GM12878 (cell line): ENCODE measurements at regions not wholly inside any gene's neighbourhood (a gene's known extent, or its start where the extent isn't known, plus 50 kb on each side); places are given as distances from the start of the nearest gene placed in this dataset.

ENCODE experiments used
- ATAC-seq: fragments of 200-7000 bp; cut with Tn5 transposase; 3 replicates; pipeline ENCODE4 v1.9.1; 2020; ENCODE audit warnings: mild to moderate bottlenecking, moderate library complexity
- BruUV-seq: library from RNA; stranded (reverse); fragments of 400-500 nt; replicated peaks from 2 replicates; lab custom pipeline; 2021; lab: Mats Ljungman, UMichigan
- CTCF ChIA-PET: fragments of 300-600 bp; sonication (Branson Sonifier 250); formaldehyde crosslinking; extraction: SDS; loops from one replicate; lab custom pipeline; 2021; ENCODE audit warnings: inconsistent platforms; lab: Yijun Ruan, JAX
- POLR2A ChIA-PET: fragments of 350-600 bp; formaldehyde crosslinking; extraction: SDS; loops from one replicate; lab custom pipeline; 2021; ENCODE audit warnings: inconsistent platforms; lab: Charles Lee
- RAD21 ChIA-PET: fragments of 300-600 bp; sonication (Branson Sonifier 250); formaldehyde crosslinking; loops from one replicate; lab custom pipeline; 2023; ENCODE audit warnings: antibody characterized with exemption; ENCODE audit not compliant: unreplicated experiment; lab: Charles Lee
- SMC1A ChIA-PET: fragments of 300-600 bp; sonication (Branson Sonifier 250); formaldehyde crosslinking; loops from one replicate; lab custom pipeline; 2023; ENCODE audit not compliant: unreplicated experiment, uncharacterized antibody; lab: Charles Lee
- DNase-seq: peaks from one replicate; pipeline ENCODE4 v3.0.0-alpha.2; 2011; ENCODE audit warnings: low read depth, low spot score
- FAIRE-seq: peaks from 3 replicates; lab custom pipeline; 2011; peaks lifted over from hg19 to GRCh38; lab: Jason Lieb, UNC
- H2AFZ ChIP-seq: 2 replicates; pipeline ENCODE4 v1.6.0; 2011; ENCODE audit warnings: low read depth, low read length, control low read depth; ENCODE audit not compliant: control insufficient read depth
- H3K27ac ChIP-seq: 2 replicates; pipeline ENCODE4 v1.5.1; 2011; ENCODE audit warnings: control low read depth; ENCODE audit not compliant: control insufficient read depth, insufficient read depth
- H3K27me3 ChIP-seq, 2 experiments: replicated peaks in 1 of 2; 2 replicates each; pipeline versions ENCODE4 v1.6.0 to v1.6.1; 2011; ENCODE audit warnings: low read length in 1 of 2; ENCODE audit not compliant: control insufficient read depth in 2 of 2, insufficient read depth in 2 of 2
- H3K36me3 ChIP-seq, 2 experiments: 2 replicates each; pipeline ENCODE4 v1.5.1; 2011; ENCODE audit warnings: low read length in 1 of 2; ENCODE audit not compliant: control insufficient read depth in 2 of 2, insufficient read depth in 2 of 2
- H3K4me1 ChIP-seq: 2 replicates; pipeline ENCODE4 v1.6.1; 2011; ENCODE audit warnings: mild to moderate bottlenecking, low read length, moderate library complexity, mixed read lengths; ENCODE audit not compliant: control insufficient read depth, insufficient read depth
- H3K4me2 ChIP-seq: 2 replicates; pipeline ENCODE4 v1.6.0; 2011; ENCODE audit warnings: control low read depth; ENCODE audit not compliant: control insufficient read depth, insufficient read depth
- H3K4me3 ChIP-seq: fragments of 200-600 bp; sonication (generic); 2 replicates; pipeline ENCODE4 v1.5.1; 2016
- H3K79me2 ChIP-seq: 2 replicates; pipeline ENCODE4 v1.6.0; 2011; ENCODE audit warnings: low read length; ENCODE audit not compliant: control insufficient read depth, insufficient read depth
- H3K9ac ChIP-seq: 2 replicates; pipeline ENCODE4 v1.8.0; 2011; ENCODE audit warnings: low read length, control low read depth, mixed read lengths; ENCODE audit not compliant: control insufficient read depth, insufficient read depth
- H3K9me3 ChIP-seq: replicated peaks from 3 replicates; pipeline ENCODE4 v1.5.1; 2011; ENCODE audit warnings: mild to moderate bottlenecking, low read length; ENCODE audit not compliant: control insufficient read depth, insufficient read depth
- H4K20me1 ChIP-seq: 2 replicates; pipeline ENCODE4 v1.6.0; 2011; ENCODE audit not compliant: control insufficient read depth, insufficient read depth
- HDAC6 ChIP-seq: fragments of 200-600 bp; sonication (generic); IDR thresholded peaks from one replicate; pipeline ENCODE4 v1.8.0; 2017; ENCODE audit warnings: antibody characterized with exemption; ENCODE audit not compliant: unreplicated experiment
- IKZF1 ChIP-seq: fragments of 450-650 bp; conservative IDR thresholded peaks from 2 replicates; pipeline ENCODE4 v1.6.1; 2017; ENCODE audit warnings: antibody characterized with exemption, mild to moderate bottlenecking
- MTA2 ChIP-seq: fragments of 450-650 bp; IDR thresholded peaks from 2 replicates; pipeline ENCODE4 v1.6.1; 2016; ENCODE audit warnings: low read depth, mild to moderate bottlenecking, moderate library complexity
- NFIC ChIP-seq: IDR thresholded peaks from 2 replicates; pipeline ENCODE4 v1.6.1; 2012; ENCODE audit warnings: low read depth, mild to moderate bottlenecking, inconsistent platforms, low read length, moderate library complexity
- RELB ChIP-seq: fragments of 450-650 bp; IDR thresholded peaks from 2 replicates; pipeline ENCODE4 v1.6.1; 2017; ENCODE audit warnings: low read depth, mild to moderate bottlenecking, moderate library complexity
- SP1 ChIP-seq: IDR thresholded peaks from one replicate; pipeline ENCODE4 v1.6.1; 2011; ENCODE audit warnings: low read depth, low read length
- ZNF207 ChIP-seq: fragments of 450-650 bp; IDR thresholded peaks from 2 replicates; pipeline ENCODE4 v1.6.1; 2014; ENCODE audit warnings: antibody characterized with exemption, mild to moderate bottlenecking, borderline replicate concordance
- WGBS: methylation state at CpG from one replicate; pipeline ENCODE4 v1.1.6; 2016; ENCODE audit warnings: low lambda C conversion rate; ENCODE audit not compliant: insufficient replicate concordance, insufficient coverage; ENCODE audit errors: missing lambda C conversion rate; 5-methylcytosine and 5-hydroxymethylcytosine counted together
- in situ Hi-C: fragments of 300-500 bp; cut with MboI; formaldehyde crosslinking; loops from 9 replicates; pipeline ENCODE4 v1.14.3; 2018; ENCODE audit warnings: mixed read lengths
- intact Hi-C: fragments of 100-400 bp; cut with micrococcal nuclease; formaldehyde crosslinking; loops from one replicate; pipeline ENCODE4 v1.14.2; 2022; ENCODE audit not compliant: unreplicated experiment

GRCh38 chr21:27260728-27261127, 293.8 kb upstream of the ADAMTS5 start:
- no peak overlapping the region for H2AFZ ChIP-seq
- BruUV-seq: no TSS peak

More at GRCh38 chr21:27260728-27261127, 293.8 kb upstream of the ADAMTS5 start:
- in situ Hi-C loops (no loop called here), intact Hi-C loops (no loop called here)
- Histone ChIP-seq H3K27ac (no peak overlapping the region), H3K4me1 (no peaks in the 10 kb centered on the region), H3K79me2 (no peaks in the 10 kb centered on the region), H3K27me3 (no peaks in the 10 kb centered on the region), H3K9ac (no peak overlapping the region), H3K9me3 (no peaks in the 10 kb centered on the region), H3K4me2 (no peak overlapping the region), H3K36me3 (no peaks in the 10 kb centered on the region), H4K20me1 (no peaks in the 10 kb centered on the region), H3K4me3 (no peak overlapping the region)
- WGBS: 19% methylated on average over 2 of the region's 2 CpGs
- ChIA-PET CTCF (no interaction called here), SMC1A (no interaction called here), POLR2A (no interaction called here), RAD21 (no interaction called here)
- DNase-seq (no peak), ATAC-seq (no peak), FAIRE-seq (no peak)
- TF ChIP-seq SP1 (no peak), RELB (no peak), IKZF1 (no peak), NFIC (no peak), ZNF207 (no peak), MTA2 (no peak), HDAC6 (no peak)
